H1 (cell line): ENCODE measurements at regions not wholly inside any gene's neighbourhood (a gene's known extent, or its start where the extent isn't known, plus 50 kb on each side); places are given as distances from the start of the nearest gene placed in this dataset.

Experiments used
- BRCA1 ChIP-seq: IDR thresholded peaks from 2 replicates; pipeline ENCODE4 v1.6.1; 2012; ENCODE audit warnings: low read depth, low read length, improper control_type of control experiment
- CBX5 ChIP-seq: fragments of 300-800, 300-1000 bp; sonication (generic); IDR thresholded peaks from 2 replicates; pipeline ENCODE4 v1.7.1; 2016; ENCODE audit warnings: antibody characterized with exemption, low read length, low read depth
- CHD2 ChIP-seq: IDR thresholded peaks from 2 replicates; pipeline ENCODE4 v1.6.1; 2012; ENCODE audit warnings: low read length, improper control_type of control experiment
- CREB1 ChIP-seq: IDR thresholded peaks from 2 replicates; pipeline ENCODE4 v1.6.1; 2012; ENCODE audit warnings: inconsistent platforms
- CTCF ChIP-seq, 3 experiments: IDR thresholded peaks; 1 replicate in 2 of 3; 2 replicates in 1 of 3; pipeline versions ENCODE4 v1.5.1 to v1.6.1; 2011; ENCODE audit warnings: low read length in 3 of 3, mild to moderate bottlenecking in 3 of 3, inconsistent platforms in 2 of 3, low read depth in 1 of 3, moderate library complexity in 1 of 3; ENCODE audit not compliant: insufficient read depth in 1 of 3; ENCODE audit errors: control extremely low read depth in 1 of 3
- EZH2 ChIP-seq: fragments of 200-600 bp; sonication (generic); IDR thresholded peaks from 2 replicates; pipeline ENCODE4 v1.7.1; 2012; ENCODE audit warnings: low read depth, mild to moderate bottlenecking, moderate library complexity, low read length, inconsistent platforms; ENCODE audit not compliant: severe bottlenecking
- POLR2A ChIP-seq, 2 experiments: IDR thresholded peaks; 1 replicate in 1 of 2; 2 replicates in 1 of 2; pipeline ENCODE4 v1.6.1; 2011; ENCODE audit warnings: low read depth in 2 of 2, low read length in 2 of 2, mild to moderate bottlenecking in 2 of 2; ENCODE audit errors: control extremely low read depth in 1 of 2
- POLR2AphosphoS5 ChIP-seq: IDR thresholded peaks from 2 replicates; pipeline ENCODE4 v1.6.1; 2011; ENCODE audit warnings: low read depth, low read length
- RFX5 ChIP-seq: IDR thresholded peaks from 2 replicates; pipeline ENCODE4 v1.6.1; 2011; ENCODE audit warnings: low read depth, low read length, improper control_type of control experiment, borderline replicate concordance
- SP2 ChIP-seq: IDR thresholded peaks from 2 replicates; pipeline ENCODE4 v1.6.1; 2012; ENCODE audit warnings: mild to moderate bottlenecking, low read length, inconsistent platforms
- SP4 ChIP-seq: IDR thresholded peaks from 2 replicates; pipeline ENCODE4 v1.6.1; 2012; ENCODE audit warnings: low read length, inconsistent platforms
- YY1 ChIP-seq: IDR thresholded peaks from 2 replicates; pipeline ENCODE4 v1.6.1; 2011; ENCODE audit warnings: low read depth, mild to moderate bottlenecking, low read length

- TF ChIP-seq CHD2 = no peak
- TF ChIP-seq POLR2A (IDR thresholded peaks at IDR 0.05; ENCODE audit: control extremely low read depth in 1 of 2, low read depth in 2 of 2, low read length in 2 of 2) = no peak
- TF ChIP-seq SP4 = no peak
- no peak for TF ChIP-seq CTCF (IDR thresholded peaks at IDR 0.05; ENCODE audit: control extremely low read depth in 1 of 3, insufficient read depth in 1 of 3, low read depth in 1 of 3, low read length in 3 of 3)
- no peak for TF ChIP-seq POLR2AphosphoS5
- no peak for TF ChIP-seq BRCA1
- TF ChIP-seq CREB1 = no peak
- no peak for TF ChIP-seq SP2
- TF ChIP-seq EZH2 = no peak
- TF ChIP-seq RFX5 = no peak
- no peak for TF ChIP-seq YY1
- TF ChIP-seq CBX5 = no peak
These were observed 284.8 kb downstream of the TEX13C start for GRCh38 chrX:125604448-125604847.
